Peyer's patch (tissue), 4 donors: ENCODE measurements at regions not wholly inside any gene's neighbourhood (a gene's known extent, or its start where the extent isn't known, plus 50 kb on each side); places are given as distances from the start of the nearest gene placed in this dataset.

Experiments used
- POLR2A ChIP-seq, 2 donors: fragments of 450-650 bp; IDR thresholded peaks; one replicate each; pipeline ENCODE4 v1.5.1; 2017; ENCODE audit warnings: antibody characterized with exemption in 2 of 2, mild to moderate bottlenecking in 2 of 2, moderate library complexity in 2 of 2
- TF ChIP-seq, protein P1 (sequence below), 6 experiments: fragments of 450-650 bp in 4 of 6; fragments of 200-600 bp in 2 of 6; sonication (generic) in 1 of 6; IDR thresholded peaks; one replicate each; pipeline ENCODE4 v1.5.1; 2017 to 2019; ENCODE audit warnings: antibody characterized with exemption in 6 of 6, mild to moderate bottlenecking in 3 of 6, moderate library complexity in 1 of 6

DNA sequence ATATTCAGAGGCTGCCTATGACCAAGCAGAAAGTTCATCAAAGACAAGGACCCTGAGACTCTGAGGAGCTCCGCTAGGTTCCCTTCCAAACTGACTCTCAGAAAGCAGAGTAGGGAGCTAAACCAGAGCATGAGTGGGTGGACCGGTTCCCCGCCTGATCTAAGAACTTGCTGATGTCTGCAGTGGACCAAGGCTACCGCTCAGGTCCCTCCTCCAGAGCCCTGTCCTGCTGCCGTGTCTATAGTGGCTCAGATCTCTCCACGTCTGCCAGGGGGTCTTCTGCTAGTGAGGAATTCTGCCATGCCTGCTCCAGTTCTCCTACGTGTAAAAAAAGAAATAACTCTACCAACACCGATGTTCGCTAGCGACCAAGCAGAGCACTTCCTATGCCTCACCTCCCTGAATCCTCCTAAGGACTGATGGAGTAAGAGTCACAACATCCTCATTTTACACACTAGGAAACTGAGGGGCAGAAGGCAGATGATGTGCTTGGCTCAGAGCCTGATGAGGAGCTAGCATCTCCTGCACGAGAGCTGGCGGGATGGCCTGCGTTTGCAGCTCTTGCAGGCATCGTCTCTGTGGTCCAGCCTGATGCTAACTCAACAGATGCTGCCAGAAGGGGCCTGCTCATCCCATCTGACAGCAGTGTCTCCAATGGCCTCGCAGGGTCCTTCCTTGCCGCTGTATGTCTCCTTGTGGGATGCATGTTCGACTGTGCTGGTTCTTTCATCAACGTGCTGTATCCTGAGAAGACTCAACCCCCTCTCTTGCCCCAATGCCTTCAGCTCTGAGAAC is 265.5 kb downstream of the C16orf95 start:
- TF ChIP-seq, protein P1, sequence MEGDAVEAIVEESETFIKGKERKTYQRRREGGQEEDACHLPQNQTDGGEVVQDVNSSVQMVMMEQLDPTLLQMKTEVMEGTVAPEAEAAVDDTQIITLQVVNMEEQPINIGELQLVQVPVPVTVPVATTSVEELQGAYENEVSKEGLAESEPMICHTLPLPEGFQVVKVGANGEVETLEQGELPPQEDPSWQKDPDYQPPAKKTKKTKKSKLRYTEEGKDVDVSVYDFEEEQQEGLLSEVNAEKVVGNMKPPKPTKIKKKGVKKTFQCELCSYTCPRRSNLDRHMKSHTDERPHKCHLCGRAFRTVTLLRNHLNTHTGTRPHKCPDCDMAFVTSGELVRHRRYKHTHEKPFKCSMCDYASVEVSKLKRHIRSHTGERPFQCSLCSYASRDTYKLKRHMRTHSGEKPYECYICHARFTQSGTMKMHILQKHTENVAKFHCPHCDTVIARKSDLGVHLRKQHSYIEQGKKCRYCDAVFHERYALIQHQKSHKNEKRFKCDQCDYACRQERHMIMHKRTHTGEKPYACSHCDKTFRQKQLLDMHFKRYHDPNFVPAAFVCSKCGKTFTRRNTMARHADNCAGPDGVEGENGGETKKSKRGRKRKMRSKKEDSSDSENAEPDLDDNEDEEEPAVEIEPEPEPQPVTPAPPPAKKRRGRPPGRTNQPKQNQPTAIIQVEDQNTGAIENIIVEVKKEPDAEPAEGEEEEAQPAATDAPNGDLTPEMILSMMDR (IDR thresholded peaks at IDR 0.05), result no peak
- TF ChIP-seq POLR2A (IDR thresholded peaks at IDR 0.05), result no peak
